Pancreas (tissue), 10 donors: ENCODE measurements at regions not wholly inside any gene's neighbourhood (a gene's known extent, or its start where the extent isn't known, plus 50 kb on each side); places are given as distances from the start of the nearest gene placed in this dataset.

Experiments used
- ATAC-seq, 4 donors: fragments of 200-7000 bp; cut with Tn5 transposase; one replicate each; pipeline versions ENCODE4 v1.8.0 to v1.9.1; 2020; ENCODE audit warnings: mild to moderate bottlenecking in 4 of 4, moderate library complexity in 4 of 4
- DNase-seq, 6 donors: peaks; one replicate each; pipeline ENCODE4 v3.0.0-alpha.2; 2020
- FAIRE-seq: peaks from 2 replicates; lab custom pipeline; 2012; peaks lifted over from hg19 to GRCh38; lab: Jason Lieb, UNC
- H3K27ac ChIP-seq, 4 donors: fragments of 200-600 bp; sonication (generic); 1 replicate in 3 of 4; 2 replicates in 1 of 4; pipeline versions ENCODE4 v1.5.0 to v1.8.0; 2020
- H3K27me3 ChIP-seq, 4 donors: fragments of 200-600 bp; one replicate each; pipeline ENCODE4 v1.8.0; 2021
- H3K36me3 ChIP-seq, 3 donors: fragments of 200-600 bp; sonication (generic) in 1 of 3; one replicate each; pipeline versions ENCODE4 v1.5.0 to v1.8.0; 2020 to 2021
- H3K4me1 ChIP-seq, 3 donors: fragments of 200-600 bp; one replicate each; pipeline ENCODE4 v1.8.0; 2021
- H3K4me3 ChIP-seq, 4 donors: fragments of 200-600 bp; sonication (generic) in 2 of 4; one replicate each; pipeline versions ENCODE4 v1.5.0 to v1.8.0; 2020 to 2021
- H3K9me3 ChIP-seq, 4 donors: fragments of 200-600 bp; one replicate each; pipeline ENCODE4 v1.8.0; 2021
- CTCF ChIP-seq, 4 donors: fragments of 200-600 bp; sonication (generic) in 3 of 4; IDR thresholded peaks; one replicate each; pipeline versions ENCODE4 v1.5.0 to v1.8.0; 2021; ENCODE audit warnings: antibody characterized with exemption in 4 of 4
- WGBS, 2 donors: extraction: QIAGEN DNeasy Blood & Tissue Kit; methylation state at CpG; one replicate each; pipeline ENCODE4 v1.1.7; 2013; 5-methylcytosine and 5-hydroxymethylcytosine counted together
- intact Hi-C, 3 donors: fragments of 100-400 bp; cut with DNase I; formaldehyde crosslinking; loops; one replicate each; pipeline versions ENCODE4 v1.11.1 to v1.14.2; 2022
- donor health status: healthy with polysubstance abuse.
- donor health status: DM: no; HTN: no; CAD: no; lungs with moderate emphysema.
- donor health status: DM: no; HTN: no; CAD: no.
- donor health status: control.
- donor health status: control.
- donor health status: Bipolar disorder and iron deficiency.
- donor health status: DM: yes; HTN: yes; CAD: no.
- donor health status: DM: no; HTN: no; CAD: no.
- donor health status: DM: no; HTN: no; CAD: no.
- donor health status: DM: yes; HTN: yes; CAD: no.

- Histone ChIP-seq H3K27me3 (no peaks in the 10 kb centered on the region), H3K27ac (no peak overlapping the region), H3K9me3 (no peaks in the 10 kb centered on the region), H3K36me3 (no peaks in the 10 kb centered on the region), H3K4me1 (no peaks in the 10 kb centered on the region), H3K4me3 (no peak overlapping the region)
- TF ChIP-seq CTCF (IDR thresholded peaks at IDR 0.05) = no peak
- ATAC-seq = no peak
- WGBS, 2 donors = 66 to 79% methylated on average over 2 of the region's 2 CpGs
- no peak for DNase-seq
- FAIRE-seq = no peak
- intact Hi-C loops = no loop called here
These were observed 132.0 kb upstream of the APCDD1 start for GRCh38 chr18:10322435-10322834.

- intact Hi-C loops = no loop called here
- no peak for DNase-seq
- no peak for TF ChIP-seq CTCF (IDR thresholded peaks at IDR 0.05)
These were observed 125.3 kb upstream of the APCDD1 start for GRCh38 chr18:10329101-10329500.

GRCh38 chr18:10330428-10330827 is 124.0 kb upstream of the APCDD1 start:
- Histone ChIP-seq H3K27me3 (no peaks in the 10 kb centered on the region), H3K4me3 (no peak overlapping the region), H3K36me3 (no peaks in the 10 kb centered on the region), H3K9me3 (no peaks in the 10 kb centered on the region), H3K4me1 (no peaks in the 10 kb centered on the region), H3K27ac (no peak overlapping the region)
- TF ChIP-seq CTCF (IDR thresholded peaks at IDR 0.05) = no peak
- no peak for FAIRE-seq
- intact Hi-C loops = no loop called here
- WGBS, 2 donors = 68 to 82% methylated on average over 5 of the region's 5 CpGs
- DNase-seq = no peak
- no peak for ATAC-seq

More at GRCh38 chr18:10329101-10329500, 125.3 kb upstream of the APCDD1 start:
- no peaks in the 10 kb centered on the region for H3K27me3 ChIP-seq
- H3K27ac ChIP-seq = no peak overlapping the region
- H3K36me3 ChIP-seq = no peaks in the 10 kb centered on the region
- 82 to 90% methylated on average over 3 of the region's 3 CpGs for WGBS, 2 donors
- FAIRE-seq (no peak), ATAC-seq (no peak)
- H3K4me1 ChIP-seq = no peaks in the 10 kb centered on the region
- no peaks in the 10 kb centered on the region for H3K9me3 ChIP-seq
- H3K4me3 ChIP-seq = no peak overlapping the region

GRCh38 chr18:10332452-10332851 is 122.0 kb upstream of the APCDD1 start:
- Histone ChIP-seq H3K4me3 (no peak overlapping the region), H3K27me3 (no peaks in the 10 kb centered on the region), H3K4me1 (no peaks in the 10 kb centered on the region), H3K36me3 (no peaks in the 10 kb centered on the region), H3K9me3 (no peaks in the 10 kb centered on the region), H3K27ac (no peak overlapping the region)
- WGBS, 2 donors = 91 to 93% methylated on average over 9 of the region's 9 CpGs
- intact Hi-C loops = no loop called here
- TF ChIP-seq CTCF (IDR thresholded peaks at IDR 0.05) = no peak
- no peak for DNase-seq
- ATAC-seq = no peak
- FAIRE-seq = no peak

- WGBS, 2 donors = 86 to 89% methylated on average over 14 of the region's 14 CpGs
- DNase-seq (no peak), ATAC-seq (no peak), FAIRE-seq (no peak)
- Histone ChIP-seq H3K36me3 (no peaks in the 10 kb centered on the region), H3K9me3 (no peaks in the 10 kb centered on the region), H3K4me1 (no peaks in the 10 kb centered on the region), H3K4me3 (no peak overlapping the region), H3K27me3 (no peaks in the 10 kb centered on the region), H3K27ac (no peak overlapping the region)
- intact Hi-C loops = no loop called here
- TF ChIP-seq CTCF (IDR thresholded peaks at IDR 0.05) = no peak
These were observed 117.6 kb upstream of the APCDD1 start for GRCh38 chr18:10336749-10337350.
